ENCODE measurements at regions not wholly inside any gene's neighbourhood (a gene's known extent, or its start where the extent isn't known, plus 50 kb on each side); places are given as distances from the start of the nearest gene placed in this dataset.

DNA sequence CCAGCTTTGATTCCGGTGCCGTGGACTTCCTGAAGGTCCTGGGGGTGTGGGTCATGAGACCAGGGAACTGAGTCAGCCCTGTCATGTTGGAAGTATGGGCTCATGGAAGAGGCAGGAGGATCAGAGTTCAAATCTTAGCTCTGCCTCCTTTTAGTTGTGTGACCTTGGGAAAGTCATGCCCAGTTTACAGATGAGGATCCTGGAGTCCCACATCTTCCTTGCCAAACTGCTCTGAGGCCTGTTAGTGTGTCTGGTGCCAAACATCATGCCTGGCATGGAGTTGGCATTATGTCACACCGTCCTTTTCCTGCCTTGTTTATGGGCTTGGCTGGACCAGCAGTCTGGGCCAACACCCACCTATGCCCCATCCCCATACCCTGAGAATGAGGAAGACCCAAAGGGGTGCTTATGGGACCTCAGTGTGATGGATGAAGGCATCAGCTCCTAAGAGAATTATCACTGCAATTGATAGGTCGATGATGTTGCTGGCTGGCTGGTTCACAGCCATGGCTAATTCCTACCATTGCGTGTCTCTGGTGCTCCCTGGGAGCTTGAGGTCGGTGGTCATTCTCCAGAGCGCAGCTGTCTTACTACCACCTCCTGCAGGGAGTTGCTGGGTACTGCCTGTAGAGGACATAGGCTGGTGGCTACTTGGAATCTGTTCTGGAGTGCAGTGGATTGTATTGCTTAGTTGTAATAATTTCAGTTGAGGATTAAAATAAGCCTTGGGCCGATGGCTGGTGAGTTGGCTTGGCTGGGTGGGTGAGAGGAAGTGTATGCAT, 140.5 kb upstream of the PITX1 start:
- TF ChIP-seq, protein P1, sequence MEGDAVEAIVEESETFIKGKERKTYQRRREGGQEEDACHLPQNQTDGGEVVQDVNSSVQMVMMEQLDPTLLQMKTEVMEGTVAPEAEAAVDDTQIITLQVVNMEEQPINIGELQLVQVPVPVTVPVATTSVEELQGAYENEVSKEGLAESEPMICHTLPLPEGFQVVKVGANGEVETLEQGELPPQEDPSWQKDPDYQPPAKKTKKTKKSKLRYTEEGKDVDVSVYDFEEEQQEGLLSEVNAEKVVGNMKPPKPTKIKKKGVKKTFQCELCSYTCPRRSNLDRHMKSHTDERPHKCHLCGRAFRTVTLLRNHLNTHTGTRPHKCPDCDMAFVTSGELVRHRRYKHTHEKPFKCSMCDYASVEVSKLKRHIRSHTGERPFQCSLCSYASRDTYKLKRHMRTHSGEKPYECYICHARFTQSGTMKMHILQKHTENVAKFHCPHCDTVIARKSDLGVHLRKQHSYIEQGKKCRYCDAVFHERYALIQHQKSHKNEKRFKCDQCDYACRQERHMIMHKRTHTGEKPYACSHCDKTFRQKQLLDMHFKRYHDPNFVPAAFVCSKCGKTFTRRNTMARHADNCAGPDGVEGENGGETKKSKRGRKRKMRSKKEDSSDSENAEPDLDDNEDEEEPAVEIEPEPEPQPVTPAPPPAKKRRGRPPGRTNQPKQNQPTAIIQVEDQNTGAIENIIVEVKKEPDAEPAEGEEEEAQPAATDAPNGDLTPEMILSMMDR (IDR thresholded peaks at IDR 0.05; ENCODE audit: low read depth, low read length, missing control alignments) = peak; percentile 37
- no peak overlapping the region for H3K27ac ChIP-seq
- in situ Hi-C loops (cut with HindIII; ENCODE audit: low pct_ligation_motif_present, low sequenced_read_pairs) = no loop called here
- no peaks in the 10 kb centered on the region for H3K36me3 ChIP-seq (replicated peaks)
- peaks cover 13% of the 10 kb centered on the region for H3K27me3 ChIP-seq (replicated peaks)
- no peak overlapping the region for H3K4me3 ChIP-seq (ENCODE audit: low read depth, low read length)
- DNase-seq = no peak

DNA sequence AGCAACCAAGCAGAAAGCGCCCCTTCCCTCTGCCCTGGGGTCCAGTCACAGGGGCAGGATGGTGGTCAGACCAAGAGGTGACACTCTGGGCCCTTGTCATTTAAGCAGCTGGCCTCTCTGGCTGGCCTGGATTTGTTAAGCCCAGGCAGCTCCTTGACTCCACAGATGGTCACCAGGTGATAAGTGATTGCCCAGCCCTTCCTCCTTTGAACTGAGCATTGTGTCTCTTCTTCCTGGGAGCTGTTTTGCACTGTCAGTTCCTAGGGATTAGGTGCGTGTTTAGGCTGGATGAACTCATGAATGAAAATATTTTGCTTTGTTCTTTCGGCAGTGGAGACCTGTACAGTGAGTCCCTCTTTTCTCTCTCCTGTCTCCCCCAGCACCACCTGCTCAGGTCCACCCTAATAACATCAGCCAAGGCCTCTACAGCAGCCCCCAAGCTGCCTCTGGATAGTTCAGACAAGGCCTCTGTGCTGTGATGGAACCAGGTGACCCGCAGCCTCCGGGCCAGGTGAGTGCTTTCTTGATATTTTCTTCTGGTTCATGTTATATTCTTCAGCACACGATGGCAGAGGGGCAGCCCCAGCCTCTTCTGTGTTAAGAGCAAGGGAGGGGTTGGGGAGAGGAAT, 139.7 kb upstream of the PITX1 start:
- H3K4me3 ChIP-seq (ENCODE audit: low read depth, low read length) = no peak overlapping the region
- no peak for DNase-seq
- in situ Hi-C loops (cut with HindIII; ENCODE audit: low pct_ligation_motif_present, low sequenced_read_pairs) = no loop called here
- H3K36me3 ChIP-seq (replicated peaks) = no peaks in the 10 kb centered on the region
- no peak overlapping the region for H3K27ac ChIP-seq
- H3K27me3 ChIP-seq (replicated peaks) = peaks cover 13% of the 10 kb centered on the region
- TF ChIP-seq, protein P1 (IDR thresholded peaks at IDR 0.05; ENCODE audit: low read depth, low read length, missing control alignments) = no peak

DNA sequence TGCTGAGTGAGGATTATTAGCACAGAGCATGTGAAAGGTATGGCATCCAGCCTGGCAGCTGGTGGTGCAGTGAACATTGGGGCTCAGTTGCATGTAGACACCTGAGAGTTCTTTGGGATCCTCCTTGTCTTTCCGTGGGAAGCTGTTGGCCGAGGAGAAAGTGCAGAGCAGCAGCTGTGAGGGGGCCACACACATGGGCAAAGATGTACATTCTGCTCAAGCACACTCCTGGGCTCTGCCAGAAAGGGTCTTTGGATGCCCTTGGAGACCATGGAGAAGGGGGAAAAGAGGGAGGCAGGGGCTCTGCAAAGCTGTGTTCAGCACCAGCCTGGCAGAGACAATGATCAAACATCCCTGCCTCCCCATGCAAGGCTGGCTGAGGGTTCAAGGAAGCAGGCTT, 138.7 kb upstream of the PITX1 start:
- in situ Hi-C loops (cut with HindIII; ENCODE audit: low pct_ligation_motif_present, low sequenced_read_pairs) = no loop called here
- Histone ChIP-seq H3K36me3 (replicated peaks) (no peaks in the 10 kb centered on the region), H3K27me3 (replicated peaks) (peaks cover 13% of the 10 kb centered on the region), H3K27ac (no peak overlapping the region), H3K4me3 (ENCODE audit: low read depth, low read length) (no peak overlapping the region)
- TF ChIP-seq, protein P1 (IDR thresholded peaks at IDR 0.05; ENCODE audit: low read depth, low read length, missing control alignments) = no peak
- no peak for DNase-seq

DNA sequence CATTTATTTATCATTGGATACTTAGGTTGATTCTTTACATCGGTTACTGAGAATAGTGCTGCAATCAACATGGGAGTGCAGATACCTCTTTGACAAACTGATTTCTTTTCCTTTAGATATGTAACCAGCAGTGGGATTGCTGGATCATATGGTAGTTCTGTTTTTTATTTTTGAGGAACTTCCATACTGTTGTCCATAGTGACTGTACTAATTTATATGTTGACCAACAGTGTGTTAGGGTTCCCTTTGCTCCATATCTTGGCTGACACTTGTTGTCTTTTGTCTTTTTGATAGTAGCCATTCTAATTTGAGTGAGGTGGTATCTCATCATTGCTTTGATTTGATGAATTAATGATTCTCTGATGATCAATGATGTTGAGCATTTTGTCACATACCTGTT, 137.3 kb upstream of the PITX1 start:
- no peaks in the 10 kb centered on the region for H3K36me3 ChIP-seq (replicated peaks)
- H3K27ac ChIP-seq = no peak overlapping the region
- no peak overlapping the region for H3K4me3 ChIP-seq (ENCODE audit: low read depth, low read length)
- in situ Hi-C loops (cut with HindIII; ENCODE audit: low pct_ligation_motif_present, low sequenced_read_pairs) = no loop called here
- no peak for DNase-seq
- TF ChIP-seq, protein P1 (IDR thresholded peaks at IDR 0.05; ENCODE audit: low read depth, low read length, missing control alignments) = no peak
- H3K27me3 ChIP-seq (replicated peaks) = peaks cover 15% of the 10 kb centered on the region

DNA sequence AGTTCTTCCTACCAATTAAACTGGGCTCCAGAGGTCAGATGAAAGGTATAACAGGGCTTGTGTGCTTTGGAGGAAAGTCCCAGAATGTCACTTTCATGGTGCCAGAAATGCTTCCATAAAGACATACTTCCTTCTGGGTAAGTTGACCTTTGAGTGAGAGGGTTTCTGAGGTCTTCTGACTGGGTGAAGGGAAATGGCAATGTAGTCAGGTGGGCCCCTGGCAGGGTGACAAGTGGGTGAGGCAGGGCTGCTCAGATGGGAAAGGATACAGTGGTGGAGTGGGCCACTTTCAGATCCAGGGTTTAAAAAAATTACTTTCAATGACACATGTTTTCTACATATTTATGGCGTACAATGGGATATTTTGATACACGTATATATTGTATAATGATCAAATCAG, 136.5 kb upstream of the PITX1 start:
- Histone ChIP-seq H3K36me3 (replicated peaks) (no peaks in the 10 kb centered on the region), H3K27me3 (replicated peaks) (peaks cover 15% of the 10 kb centered on the region), H3K27ac (no peak overlapping the region), H3K4me3 (ENCODE audit: low read depth, low read length) (no peak overlapping the region)
- in situ Hi-C loops (cut with HindIII; ENCODE audit: low pct_ligation_motif_present, low sequenced_read_pairs) = no loop called here
- DNase-seq = no peak
- TF ChIP-seq, protein P1 (IDR thresholded peaks at IDR 0.05; ENCODE audit: low read depth, low read length, missing control alignments) = no peak

All from brain microvascular endothelial cell (primary cell).